Stimulated activated naive CD8-positive, alpha-beta T cell treated with anti-CD3 and anti-CD28 coated beads, Interleukin-15, Interleukin-2, amounts not matched to agents 100 U/mL and 50 U/mL, for 24 hours (primary cell): ENCODE measurements at regions not wholly inside any gene's neighbourhood (a gene's known extent, or its start where the extent isn't known, plus 50 kb on each side); places are given as distances from the start of the nearest gene placed in this dataset.

ENCODE experiments used
- ATAC-seq: fragments of 150-1000 bp; cut with Tn5 transposase; one replicate; pipeline ENCODE4 v1.10.0; 2021
- DNase-seq: peaks from one replicate; pipeline ENCODE4 v3.0.0; 2021

DNA sequence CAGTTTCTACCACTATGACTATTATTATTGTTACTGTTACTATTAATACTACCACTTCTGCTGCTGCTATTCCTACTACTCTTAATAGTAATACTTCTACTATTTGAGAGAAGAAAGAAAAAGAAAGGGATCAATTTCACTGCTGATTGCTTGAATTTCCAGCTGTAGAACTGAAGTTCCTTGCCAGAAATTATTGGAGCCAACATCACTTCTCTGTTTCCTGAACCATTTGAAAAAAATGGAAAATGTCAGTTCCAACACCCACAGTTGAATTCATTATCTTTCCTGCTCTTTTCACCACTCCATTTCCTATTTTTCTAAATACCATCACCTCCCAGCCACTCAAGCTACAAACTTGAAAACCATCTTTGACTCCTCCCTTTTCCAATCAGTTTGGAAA is 54.1 kb upstream of the PIK3C2G start:
- ATAC-seq (no peak), DNase-seq (no peak)

DNA sequence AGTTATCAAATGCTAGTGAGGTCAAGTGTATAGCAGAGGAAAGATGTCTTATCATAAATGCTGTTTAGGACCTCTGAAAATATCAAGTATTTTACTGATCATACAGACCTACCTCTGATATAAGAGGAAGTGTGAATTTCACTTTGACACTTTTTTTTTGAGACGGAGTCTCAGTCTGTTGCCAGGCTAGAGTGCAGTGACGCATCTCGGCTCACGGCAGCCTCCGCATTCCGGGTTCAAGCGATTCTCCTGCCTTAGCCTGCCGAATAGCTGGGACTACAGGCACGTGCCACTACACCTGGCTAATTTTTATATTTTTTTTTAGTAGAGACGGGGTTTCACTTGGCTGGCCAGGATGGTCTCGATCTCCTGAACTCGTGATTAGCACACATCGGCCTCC is 55.1 kb upstream of the PIK3C2G start:
- no peak for ATAC-seq
- DNase-seq, result no peak

DNA sequence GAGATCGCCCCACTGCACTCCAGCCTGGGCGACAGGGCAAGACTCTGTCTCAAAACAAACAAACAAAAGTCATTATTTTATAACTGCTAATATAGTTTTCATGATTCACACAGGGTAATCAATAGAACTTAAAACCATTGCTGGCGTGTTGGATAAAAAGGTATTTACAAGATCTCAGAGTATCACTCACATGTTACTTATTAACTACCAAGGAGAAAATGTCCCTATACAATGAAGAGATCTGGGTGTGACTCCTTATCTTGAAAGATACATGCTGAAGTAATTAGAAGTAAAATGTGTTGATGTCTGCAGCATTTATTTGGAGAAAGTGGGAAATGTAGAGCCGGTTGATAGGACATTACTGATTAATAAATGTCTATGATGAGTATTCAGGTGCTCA is 57.3 kb upstream of the PIK3C2G start:
- DNase-seq (no peak), ATAC-seq (no peak)

DNA sequence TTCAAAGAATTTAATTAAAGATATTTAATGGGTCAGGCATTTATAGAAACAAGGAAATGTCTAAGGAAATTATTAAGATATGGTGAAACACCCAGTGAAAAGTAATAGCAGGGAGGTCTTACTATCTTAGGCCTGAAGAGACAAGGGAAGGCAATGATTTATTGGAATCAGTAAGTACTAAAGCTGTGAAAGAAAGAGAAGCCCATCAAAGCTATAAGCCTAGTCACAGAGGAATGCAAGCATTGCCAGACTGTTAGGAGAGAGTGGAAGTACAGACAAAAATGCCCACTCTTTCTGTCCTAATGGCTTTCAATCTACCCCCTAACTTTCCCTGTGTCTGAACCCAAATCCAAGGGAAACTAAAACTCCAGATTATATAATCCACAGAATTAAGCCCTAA is 69.2 kb upstream of the PIK3C2G start:
- ATAC-seq (no peak), DNase-seq (no peak)

DNA sequence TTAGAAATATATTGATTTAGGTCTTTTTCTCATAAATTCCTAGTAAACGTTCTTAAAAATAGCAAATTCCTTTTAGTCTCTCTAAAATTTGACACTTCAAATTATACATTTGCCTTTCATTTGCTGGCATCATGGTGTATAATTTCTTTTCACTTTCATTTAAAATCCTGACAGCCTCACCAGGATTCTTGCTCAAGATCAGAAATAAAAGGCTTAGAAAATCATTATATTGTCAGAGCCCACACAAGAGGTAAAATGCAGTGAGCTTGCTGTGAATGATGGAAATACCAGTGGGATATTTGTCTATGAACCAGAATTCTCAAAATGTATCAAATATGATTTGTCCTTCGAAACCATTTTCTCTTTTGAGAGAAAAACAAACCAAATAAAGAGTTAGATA is 78.2 kb upstream of the PIK3C2G start:
- no peak for DNase-seq
- ATAC-seq, result no peak

DNA sequence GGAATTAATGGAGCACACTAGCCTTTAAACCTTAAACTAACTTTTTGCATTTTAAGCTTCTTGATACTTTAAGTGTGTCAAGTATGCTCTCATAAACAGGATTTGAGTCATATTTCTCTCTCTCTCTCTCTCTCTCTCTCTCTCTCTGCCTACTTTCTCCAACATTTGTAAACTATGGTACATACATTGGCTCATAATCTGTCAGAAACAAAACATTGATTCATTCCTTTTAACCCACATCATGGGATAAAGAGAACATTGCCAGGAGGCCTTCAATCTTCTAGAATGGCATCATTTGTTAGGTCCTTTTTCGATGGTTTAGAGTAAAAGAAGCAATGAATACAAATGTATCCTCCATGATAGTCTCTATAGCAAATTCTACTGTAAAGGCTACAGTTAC is 81.6 kb upstream of the RERGL start:
- ATAC-seq, result no peak
- DNase-seq, result no peak

DNA sequence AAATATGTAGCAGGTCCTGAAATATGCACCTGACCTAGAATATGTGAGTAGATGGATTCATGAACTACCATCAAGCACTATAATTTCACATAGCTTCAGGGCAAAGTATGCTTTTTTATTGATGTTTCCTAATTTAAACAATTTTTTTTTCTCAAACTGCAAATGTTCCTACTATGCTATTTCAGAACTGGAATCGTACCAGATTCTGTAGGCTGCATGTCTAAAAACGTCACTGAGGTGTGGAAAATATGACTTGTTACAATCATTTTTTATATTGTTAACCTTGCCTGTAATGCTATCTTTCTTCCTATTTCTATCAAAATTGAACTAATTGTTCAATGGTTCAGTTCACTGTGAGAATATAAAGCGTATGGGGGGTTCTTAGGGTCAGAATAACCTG is 78.0 kb upstream of the RERGL start:
- ATAC-seq (no peak), DNase-seq (no peak)

DNA sequence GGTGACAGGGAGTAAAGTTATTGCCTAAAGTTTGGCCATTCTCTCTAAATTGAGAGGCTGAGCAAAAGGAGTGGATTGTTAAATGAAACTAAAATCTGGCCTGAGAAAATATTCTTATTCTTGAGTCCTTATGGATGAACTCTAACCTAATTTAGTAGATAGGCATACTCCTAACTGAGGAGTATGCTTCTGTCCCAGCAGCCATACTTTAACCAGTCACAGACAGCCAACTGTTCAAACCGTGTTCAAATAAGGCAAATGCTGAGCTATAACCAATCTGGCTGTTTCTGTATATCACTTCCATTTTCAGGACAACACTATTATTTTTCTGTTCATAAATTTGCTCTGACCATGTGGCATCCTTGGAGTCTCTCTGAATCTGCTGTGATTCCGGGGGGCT is 75.9 kb upstream of the RERGL start:
- DNase-seq (no peak), ATAC-seq (no peak)

DNA sequence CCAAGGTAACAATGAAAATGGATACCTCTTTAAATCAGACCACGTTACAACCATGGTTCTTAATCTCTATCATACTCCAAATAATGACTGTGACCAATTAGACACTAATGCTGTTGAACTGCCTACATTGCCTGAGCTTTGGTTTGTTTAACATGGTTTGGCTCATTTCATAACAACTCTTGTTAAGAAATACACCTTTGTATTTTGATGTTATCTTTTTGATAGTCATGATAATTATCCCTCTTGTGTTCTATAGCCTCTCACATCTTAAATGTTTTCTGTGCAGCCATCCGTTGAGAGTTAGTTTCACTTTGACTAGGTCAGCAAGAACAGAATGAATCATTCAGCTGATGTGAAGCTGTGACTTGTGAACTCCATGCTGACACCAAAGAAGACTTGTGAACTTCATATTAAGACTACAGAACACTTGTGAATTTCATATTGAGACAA is 75.5 kb upstream of the RERGL start:
- ATAC-seq, result peak; percentile 71
- DNase-seq, result no peak

DNA sequence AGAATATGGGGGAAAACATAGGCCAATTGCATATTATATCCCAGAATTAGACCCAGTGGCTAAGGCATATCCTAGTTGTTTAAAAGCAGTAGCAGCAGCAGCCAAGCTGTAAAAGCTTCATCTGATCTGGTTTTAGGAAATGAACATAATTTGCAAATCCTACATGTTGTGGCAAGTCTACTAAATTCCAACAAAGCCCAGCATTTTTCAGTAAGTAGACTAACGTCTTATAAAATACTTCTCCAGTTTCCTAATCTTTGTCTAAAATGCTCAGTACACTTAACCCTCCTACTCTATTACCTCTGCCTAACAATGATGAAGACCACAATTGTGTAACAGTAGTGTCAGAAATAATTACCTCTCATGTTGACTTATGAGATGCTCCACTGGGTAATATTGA is 70.9 kb upstream of the RERGL start:
- no peak for DNase-seq
- ATAC-seq, result no peak

DNA sequence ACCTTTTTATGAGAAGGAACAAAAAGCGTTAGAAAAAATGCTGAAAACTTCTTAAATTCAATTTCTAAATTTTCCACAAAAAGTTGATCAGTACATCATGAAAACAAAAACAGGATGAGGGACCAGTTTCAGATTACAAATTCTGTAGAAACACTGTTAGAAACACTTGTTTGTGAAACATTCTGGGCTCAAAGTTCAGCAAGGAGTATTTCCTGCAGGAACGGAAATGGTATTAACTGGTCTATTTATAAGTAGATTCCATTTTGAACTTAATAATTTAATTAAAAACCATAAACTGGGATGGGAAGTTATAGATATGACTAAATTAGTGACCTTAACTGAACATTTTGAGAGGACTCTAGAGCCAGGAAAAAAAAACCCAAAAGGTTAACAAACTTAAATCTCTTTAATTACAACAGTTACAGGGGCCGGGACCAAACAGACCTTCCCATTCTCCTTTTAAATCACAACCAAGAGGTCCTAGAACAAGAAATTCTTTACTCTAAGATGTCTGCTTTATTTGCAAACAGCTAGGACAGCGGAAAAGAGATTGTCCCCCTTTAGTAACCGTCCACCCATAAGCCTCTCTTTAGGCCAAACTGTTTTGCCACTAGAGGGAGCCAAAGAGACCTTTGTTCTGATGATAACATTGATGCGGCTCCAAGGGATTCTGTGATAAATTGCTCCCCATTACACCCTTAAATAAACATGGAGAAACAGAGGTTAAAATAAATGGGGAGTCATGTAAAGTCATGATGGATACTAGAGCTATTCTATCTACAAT is 69.0 kb upstream of the RERGL start:
- peak; percentile 28 for DNase-seq
- ATAC-seq, result no peak

DNA sequence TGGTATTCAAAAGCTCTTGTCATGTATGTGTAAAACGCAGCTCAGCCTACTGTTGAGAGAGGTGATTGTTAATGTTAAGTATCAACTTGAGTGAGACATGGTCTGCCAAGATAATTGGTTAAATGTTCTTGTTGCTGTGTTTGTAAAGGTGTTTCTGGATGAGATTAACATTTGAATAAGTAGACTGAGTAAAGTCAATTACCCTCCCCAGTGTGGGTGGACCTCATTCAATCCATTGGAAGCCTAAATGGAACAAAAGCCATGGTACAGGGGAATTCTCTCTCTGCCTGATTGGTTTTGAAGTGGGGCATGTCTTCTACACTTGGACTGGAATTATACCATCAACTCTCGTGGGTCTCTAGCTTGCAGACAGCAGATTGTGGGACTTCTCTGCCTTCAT is 63.8 kb upstream of the RERGL start:
- no peak for ATAC-seq
- no peak for DNase-seq

DNA sequence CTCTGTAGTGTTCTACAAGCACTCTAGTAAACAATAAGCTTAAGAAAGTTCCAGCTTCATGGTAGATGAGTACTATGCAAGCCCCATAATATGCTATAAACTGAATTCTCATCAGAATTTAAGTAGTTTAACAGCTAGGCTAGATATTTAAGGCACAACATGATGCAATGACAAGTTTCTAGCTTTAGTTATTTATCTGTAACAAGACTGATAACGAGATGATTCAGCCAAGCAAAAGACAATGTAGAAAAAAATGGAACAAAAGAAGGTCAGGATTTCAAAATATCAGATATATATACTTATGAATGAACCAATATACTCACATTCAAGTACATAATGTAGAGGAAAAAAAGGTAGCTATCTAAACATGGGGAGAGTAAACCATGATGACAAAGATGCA is 61.0 kb upstream of the RERGL start:
- DNase-seq (no peak), ATAC-seq (no peak)

DNA sequence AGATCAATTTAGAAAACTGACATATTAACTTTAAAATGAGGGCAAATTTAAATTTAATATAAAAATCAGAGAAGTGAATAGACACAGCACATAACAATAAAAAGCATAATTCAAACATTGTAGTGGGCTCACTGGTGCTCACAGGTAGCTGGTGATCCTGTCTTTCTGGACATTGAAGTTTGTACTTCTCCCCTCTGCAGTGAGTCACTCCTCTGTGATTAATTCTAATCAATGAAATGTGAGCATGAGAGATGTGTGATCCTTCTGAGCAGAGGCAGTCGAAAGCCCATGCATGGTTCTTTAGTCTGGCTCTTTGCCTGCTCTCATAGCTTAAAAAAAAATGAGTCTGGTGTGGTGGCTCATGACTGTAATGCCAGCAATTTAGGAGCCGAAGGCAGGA is 59.0 kb upstream of the RERGL start:
- DNase-seq, result no peak
- no peak for ATAC-seq

DNA sequence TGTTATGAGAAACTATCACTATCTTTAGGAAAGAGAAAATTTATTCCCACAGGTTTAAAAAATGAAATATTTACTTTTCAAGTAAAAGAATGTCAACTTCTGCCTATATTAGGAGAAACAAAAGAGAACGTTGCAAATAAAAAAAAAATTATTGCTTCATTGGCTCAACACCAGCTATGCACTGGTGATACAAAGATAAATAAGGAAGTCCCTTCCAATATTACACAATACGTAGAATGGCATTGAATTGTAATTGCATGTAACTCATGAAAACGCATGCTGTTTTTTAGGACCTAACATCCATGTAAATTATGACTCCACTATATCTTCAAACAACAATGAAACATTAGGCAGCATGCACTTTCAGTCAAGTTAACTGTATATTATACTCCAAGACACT is 56.4 kb upstream of the RERGL start:
- ATAC-seq, result no peak
- no peak for DNase-seq

DNA sequence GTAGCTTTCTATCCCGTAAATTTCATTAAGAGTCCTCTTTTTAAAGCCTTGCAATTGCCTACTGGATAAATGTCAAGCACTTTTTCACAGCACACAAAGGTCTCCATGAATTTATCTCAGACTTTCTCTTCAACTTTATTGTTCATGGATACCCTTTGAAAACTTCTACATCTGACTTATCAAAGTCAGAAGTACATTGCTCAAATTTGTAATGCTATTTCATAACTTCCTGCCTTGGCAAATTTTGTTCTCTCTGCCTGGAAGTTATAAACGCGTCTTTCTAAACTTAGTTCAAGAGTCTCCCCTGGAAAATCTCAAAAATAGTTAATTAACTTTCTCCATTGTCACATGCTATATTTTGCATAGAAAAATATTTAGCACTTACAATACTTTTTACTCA is 55.9 kb upstream of the RERGL start:
- DNase-seq (no peak), ATAC-seq (no peak)

DNA sequence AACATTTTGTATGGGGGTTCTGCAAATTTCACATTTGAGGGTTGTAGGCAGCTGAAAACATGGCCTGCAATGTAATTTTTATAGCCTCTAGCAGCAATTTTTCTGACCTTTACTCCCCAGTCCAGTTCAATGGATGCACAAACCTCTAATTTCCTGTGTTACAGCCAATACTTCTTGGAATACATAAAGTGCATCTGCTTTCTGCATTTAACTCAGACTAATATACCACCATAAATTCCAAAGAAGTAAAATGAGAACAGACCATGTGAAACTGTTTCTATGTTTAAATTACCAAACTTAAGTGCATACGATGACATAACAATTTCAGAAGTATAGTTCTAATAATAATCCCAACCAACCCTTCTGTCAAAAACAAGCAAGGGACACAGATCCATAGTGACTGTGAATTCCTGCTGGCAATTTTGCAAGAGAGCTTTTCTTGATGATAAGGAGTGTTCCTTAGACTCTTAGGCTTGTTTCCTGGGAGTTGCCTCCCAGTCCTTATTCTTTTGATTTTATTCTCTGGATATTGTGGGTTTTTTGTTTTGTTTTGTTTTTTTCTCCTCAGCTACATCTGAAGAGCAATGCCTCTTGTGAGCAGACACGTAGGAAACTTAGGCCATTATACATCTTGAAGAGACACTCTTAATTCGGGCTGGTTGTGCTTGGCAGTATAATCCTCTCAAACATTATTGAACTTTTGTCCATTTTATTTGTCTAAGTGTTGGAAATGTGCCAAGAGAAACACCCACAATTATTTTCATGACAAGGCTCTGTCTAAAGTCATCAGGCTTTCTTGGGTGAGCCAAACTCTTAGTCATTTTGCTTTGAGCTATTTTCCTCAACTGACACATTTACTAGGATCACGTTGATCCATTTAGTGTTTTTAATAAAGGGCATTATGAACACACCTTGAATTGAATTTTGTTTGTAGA is 51.3 kb upstream of the RERGL start:
- DNase-seq, result no peak
- ATAC-seq, result no peak

DNA sequence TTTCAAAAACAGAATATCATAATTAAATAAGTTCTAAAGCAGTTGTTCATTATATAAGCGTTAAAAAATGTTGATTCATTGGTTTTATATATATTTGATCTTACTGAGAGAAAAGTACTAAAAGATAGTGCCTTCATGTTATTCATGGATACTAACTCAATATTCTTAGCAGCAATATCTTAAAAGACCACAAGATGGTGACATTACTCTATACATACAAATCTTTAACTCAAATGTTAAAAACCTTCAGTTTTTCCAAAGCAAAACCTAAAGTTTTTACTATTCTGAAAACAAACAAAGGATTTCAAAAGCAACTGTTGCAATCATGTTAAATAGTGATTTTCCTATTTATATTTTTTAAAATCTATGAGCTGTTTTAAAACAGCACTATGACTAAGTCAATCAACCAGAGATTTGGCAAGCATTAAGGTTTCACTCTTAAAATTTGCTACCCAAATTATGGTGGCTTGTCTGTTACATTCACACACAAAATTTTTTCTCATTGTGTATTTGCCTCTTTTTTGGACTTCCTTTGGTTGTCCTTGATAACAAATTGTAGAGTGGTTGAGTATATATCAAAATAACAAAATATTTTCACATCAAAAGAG is 50.1 kb upstream of the RERGL start:
- ATAC-seq, result no peak
- no peak for DNase-seq
